ENCODE measurements at regions not wholly inside any gene's neighbourhood (a gene's known extent, or its start where the extent isn't known, plus 50 kb on each side); places are given as distances from the start of the nearest gene placed in this dataset.

DNA sequence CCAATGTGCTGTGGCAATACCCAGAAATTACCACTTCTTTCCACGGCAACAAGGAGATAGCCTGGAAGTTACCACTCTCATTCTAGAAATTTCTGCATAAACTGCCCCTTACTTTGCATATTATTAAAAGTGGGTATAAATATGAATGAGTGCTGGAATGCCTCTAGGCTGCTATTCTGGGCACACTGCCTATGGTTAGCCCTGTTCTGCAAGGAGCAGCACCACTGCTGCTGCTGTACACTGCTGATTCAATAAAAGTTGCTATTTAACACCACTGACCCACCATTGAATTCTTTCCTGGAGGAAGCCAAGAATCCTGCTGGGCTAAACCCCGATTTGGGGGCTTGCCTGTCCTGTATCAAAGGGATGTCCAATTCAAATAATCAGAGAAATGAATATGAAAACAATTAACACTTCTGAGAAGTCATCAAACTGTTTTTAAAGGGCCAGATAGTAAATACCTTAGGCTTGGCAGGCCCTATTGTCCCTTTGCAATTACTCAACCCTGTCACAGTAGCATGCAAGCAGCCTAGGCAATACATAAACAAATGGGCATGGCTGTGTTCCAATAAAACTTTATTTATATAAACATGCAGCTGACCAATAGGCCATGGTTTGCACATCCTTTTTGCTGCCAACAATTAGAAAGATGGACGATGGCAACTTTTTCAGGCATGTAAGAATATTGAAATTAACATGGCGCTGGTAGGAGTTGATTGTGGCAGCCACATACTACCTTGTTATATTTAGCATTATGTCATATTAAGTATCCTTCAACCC is 369.4 kb upstream of the B3GALT2 start:
- no peak for DNase-seq

DNA sequence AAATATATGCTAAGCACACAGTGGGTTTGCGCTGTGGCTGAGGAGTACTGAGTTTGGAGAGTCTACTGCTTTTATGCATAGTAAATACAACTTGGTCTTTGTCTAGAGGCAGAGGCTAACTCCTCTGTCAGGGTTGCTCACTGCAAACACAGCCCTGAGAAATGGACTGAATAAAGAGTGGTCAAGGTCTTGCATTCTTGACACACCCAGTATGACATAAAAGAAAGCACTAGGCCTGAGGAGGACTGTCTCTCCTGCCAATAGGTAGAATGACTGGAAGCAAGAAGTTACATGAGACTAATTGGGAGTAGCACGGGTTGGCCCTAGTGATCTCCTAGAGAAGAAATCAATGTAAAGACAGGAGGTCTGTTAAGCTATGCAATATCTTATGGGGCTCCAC is 367.2 kb upstream of the B3GALT2 start:
- no peak for DNase-seq

DNA sequence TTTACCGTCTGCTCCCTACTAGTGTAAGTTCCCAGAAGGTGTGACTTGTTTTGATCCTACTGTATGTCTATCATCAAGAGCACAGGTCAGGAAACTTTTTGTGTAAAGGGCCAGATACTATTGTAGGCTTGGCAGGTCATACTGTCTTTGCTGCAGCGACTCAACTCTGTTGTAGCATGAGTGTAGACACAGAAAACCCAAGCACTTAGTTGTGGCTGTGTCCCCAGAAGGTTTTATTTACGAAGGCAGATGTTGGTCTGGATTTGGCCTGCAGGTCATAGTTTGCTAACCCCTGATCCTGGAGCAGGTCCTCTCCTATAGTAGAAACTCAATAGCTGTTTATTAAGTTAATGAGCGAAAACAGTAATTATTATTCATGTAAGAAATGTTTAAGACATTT is 365.9 kb upstream of the B3GALT2 start:
- no peak for DNase-seq

DNA sequence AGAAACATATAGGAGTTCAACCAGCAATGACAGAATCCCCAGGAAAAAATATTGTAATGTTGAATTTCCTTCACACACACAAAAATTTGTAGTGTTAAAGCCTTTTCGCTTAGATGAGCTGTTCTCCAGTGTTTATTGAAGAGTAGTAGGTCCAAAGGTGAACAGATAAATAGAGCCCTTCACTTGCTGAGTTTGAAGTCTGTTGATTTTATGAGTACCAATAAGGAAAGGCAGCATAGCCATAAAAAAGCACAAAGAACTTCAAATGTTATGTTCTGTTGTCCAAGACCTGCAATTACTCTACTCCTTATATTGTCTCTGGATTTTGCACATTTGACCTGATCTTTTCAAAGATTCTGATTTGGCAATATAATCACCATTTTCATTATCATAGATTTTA is 362.7 kb upstream of the B3GALT2 start:
- no peak for DNase-seq

DNA sequence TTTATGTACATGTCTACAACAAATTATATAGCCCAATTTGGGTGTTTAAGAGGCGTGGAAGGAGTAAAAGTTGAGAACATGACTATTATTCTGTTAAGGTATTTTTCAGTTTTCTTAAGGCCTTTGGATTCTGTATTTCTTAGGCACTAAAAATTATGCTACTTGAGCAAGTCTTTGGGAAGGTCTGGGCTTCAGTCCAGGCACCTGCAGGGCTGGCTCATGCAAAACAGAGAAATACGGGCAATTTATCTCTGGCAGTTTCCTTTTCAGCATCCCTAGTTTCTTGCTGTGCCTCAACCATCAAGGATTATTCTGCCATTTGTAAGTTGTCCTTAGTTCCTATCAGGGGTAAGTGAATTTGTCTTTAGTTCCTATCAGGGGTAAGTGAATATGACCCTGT is 358.8 kb upstream of the B3GALT2 start:
- DNase-seq = no peak

DNA sequence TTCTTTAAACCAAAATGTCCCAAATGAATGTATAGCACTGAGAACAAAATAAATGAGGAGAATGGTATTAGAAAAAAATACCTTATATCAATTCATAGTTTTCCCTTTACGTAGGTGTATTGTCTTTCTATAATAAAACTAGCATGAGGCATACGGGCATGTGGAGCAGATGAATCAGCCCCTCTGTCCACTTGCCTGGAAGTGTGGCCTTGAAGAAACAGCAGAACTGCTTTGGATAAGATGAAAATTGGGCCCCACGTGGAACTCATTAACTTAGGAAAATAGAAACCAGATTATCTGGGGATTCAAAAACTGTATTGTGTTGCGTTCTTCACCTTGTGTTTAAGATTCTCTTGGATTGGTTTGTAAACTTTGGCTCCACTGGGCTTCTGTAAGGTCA is 356.8 kb upstream of the B3GALT2 start:
- no peak for DNase-seq

DNA sequence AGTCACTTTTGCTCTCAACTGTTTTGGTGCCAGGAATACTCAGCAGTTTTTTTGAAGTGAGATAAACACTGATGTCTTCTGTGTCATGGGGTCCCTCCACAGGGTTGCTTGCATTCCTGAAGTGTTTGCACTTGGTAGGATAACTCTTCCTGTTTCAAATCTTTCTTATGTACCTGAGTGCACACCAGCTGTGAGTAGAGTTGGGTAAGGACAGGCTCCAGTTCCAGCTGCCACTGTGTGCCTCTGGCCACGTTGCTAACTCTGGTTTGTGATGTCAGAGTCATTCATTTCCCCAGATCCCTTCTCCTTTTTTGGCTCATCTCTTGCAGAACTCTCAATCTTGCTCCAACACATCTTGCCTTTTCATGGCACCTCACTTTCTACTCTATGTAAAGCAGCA is 356.3 kb upstream of the B3GALT2 start:
- DNase-seq = no peak

DNA sequence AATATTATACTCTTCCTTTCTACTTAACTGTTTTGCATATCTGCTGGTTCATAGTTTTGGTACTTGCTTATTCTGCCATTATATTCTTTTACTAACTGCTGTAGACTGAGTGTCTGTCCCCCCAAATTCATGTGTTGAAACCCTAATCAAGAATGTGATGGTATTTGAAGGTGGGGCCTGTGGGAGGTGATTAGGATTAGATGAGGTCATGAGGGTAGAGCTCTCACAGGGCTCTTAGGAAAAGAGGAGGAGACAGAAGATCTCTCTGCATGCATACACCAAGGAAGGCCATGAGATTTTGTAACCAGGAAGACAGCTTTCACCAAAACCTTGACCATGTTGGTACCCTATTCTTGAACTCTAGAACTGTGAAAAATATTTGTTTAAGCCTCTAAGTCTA is 354.1 kb upstream of the B3GALT2 start:
- no peak for DNase-seq

DNA sequence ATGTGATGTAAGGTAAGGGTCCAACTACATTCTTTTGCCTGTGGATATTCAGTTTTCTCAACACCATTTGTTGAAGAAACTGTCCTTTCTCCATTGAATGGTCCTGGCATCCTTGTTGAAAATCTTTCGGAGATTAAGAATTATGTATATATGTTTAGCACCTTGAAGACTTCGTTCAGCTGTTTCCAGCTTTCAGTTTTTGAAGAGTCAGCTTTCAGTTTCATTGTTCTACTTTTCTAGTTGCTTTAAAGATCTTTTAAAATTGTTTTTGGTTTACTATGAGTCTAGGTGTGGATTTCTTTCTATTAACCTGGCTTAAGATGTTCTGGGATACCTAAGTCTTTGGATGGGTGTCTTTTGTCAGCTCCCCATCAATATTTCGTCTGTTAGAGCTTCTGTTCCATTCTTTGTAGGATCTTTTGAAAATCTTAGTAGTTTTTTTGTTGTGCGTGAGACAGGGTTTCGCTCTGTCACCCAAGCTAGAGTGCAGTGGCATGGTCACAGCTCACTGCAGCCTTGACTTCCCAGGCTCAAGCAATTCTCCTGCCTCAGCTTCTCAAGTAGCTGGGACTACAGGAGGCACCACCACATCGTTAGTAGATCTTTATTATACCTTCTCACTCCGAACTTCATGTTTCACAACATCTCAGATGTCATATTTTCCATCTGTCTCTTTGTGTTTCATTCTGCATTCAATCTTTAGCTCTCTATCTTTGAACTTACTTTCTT is 353.5 kb upstream of the B3GALT2 start:
- peak; percentile 17 for DNase-seq

DNA sequence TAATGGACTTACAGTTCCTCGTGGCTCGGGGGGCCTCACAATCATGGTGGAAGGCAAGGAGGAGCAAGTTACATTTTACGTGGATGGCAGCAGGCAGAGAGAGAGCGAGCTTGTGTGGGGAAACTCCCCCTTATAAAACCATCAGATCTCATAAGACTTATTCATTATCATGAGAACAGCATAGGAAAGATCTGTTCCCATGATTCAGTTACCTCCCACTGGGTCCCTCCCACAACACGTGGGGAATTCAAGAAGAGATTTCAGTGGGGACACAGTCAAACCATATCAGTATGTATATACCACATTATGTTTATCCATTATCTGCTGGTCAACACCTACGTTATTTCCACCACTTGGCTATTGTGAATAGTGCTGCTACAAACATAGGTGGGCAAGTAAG is 352.3 kb upstream of the B3GALT2 start:
- DNase-seq = peak; percentile 34

DNA sequence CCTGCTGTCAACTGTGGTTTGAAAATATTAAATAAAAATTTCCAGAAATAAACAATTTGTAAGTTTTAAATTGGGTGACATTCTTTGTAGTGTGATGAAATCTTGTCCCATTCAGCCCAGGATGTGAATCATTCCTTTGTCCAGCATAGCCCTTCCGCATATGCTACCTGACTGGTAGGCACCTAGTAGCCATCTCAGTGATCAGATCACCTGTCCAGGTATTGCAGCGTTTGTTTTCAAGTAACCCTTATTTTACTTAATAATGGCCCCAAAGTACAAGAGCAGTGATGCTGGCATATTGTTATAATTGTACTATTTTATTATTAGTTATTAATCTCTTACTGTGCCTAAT is 351.6 kb upstream of the B3GALT2 start:
- no peak for DNase-seq

DNA sequence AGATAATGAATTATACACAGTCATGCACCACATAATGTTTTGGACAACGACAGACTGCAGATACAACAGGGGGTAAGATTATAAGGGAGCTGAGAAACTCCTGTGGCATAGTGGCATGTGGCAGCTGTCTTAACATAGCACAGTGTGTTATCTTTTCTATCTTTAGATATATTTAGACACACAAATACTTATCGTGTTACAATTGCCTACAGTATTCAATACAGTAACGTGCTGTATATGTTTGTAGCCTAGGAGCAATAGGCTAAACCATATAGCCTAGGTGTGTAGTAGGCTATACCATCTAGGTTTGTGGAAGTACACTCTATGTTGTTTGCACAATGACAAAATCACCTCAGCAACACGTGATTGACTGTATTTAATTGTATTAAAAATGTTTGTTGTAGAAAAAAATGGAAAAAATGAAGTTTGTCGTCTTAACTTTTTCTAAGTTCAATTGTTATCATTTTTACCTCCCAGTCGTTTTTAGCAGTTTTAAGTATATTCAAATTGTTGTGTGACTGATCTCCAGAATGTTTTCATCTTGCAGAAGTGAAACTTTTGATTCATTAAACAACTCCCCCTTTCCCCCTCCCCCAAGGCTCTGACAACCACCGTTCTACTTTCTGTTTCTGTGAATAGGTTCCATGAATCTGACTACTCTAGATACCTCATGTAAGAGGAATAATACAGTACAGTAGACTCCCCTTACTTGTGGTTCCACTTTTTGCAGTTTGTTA is 351.0 kb upstream of the B3GALT2 start:
- peak; percentile 75 for DNase-seq

DNA sequence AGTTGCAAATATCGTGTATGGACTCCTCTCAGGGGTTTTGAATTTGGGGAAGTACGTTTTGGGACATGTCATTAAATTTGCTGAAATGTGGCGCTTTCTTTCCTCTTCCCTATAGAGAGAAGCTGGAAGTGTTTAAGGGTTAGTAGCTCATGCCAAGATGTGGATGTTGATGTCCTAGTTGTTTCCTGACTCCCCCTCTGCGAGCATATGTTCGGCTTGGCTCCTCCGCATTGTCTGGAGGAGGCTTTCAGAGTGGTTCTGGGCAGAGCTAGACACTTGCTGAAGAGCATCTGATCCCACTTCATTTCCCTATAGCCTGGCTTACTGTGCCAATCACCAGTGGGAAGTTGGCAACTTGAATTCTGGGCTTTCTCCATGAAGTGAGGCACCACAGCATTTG is 347.4 kb upstream of the B3GALT2 start:
- DNase-seq = no peak

DNA sequence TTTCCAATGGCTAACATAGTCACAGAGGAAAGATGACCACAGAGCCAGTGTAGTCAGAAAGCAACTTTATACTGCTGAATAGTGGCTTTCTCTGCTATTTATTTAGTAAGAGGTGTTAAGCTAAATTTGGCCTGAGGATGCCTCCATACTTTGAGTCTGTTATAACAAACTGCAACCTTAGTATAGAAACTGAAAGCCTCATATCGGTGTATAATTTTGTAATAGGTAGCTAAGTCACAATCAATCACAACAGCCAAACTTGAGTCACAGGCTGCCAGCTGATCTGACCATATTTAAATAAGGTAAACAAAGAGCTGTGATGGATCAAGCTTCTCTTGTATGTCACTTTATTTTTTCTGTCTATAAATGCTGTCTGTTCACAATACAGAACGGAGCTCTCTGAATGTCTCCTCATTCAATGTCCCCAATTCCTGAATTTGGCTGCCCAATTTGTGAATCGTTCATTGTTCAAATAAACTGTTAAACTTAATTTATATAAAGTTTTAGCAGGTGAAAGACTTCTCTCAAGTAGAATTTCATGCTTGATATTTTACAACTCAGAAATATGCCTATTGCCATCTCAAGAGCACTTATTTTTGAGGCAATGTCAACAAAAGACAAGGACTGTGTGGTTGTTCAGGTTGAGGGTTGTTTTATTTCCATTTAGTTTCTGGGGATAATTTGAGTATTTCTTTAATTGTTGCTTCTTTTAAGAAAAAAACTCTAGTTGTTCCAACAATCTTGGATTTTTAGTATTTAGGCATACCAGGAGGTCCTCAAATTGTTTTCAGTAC is 339.7 kb upstream of the B3GALT2 start:
- no peak for DNase-seq

DNA sequence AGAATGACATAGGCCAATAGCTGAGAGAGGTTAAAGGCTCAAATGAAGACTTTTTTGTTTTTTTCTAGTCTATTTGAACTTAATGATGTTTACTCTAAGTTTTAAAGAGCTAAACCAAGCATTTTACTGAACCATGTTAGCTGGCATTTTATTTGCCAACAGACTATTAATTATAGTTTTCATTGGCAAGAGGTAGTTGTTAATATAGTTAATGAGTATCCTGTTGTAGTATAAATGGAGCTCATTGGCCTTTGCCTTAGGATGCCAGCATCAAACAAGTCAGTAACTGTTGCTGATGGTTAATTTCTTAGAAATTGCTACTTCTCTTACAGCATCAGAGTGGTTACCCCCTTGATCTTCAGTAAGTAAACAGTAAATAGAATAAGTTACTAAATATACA is 339.0 kb upstream of the B3GALT2 start:
- no peak for DNase-seq

DNA sequence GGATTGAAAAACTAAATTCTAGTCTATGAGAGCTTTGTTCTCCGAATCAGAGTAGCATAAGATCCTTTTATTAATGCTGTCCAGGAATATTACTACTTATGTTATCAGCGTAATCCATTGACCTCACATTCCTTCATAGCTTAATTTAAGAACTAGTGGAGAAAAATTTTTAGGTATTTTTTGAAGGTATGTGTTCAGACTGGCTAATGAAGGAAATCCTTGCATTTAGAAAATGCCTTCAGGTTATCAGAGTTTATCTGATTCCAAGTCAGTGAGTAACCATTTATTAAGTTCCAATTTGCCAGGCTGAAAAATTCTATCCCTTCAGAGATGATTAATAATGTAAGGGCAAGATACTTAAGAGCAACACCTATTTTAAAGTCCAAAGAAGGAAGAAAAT is 338.2 kb upstream of the B3GALT2 start:
- no peak for DNase-seq

DNA sequence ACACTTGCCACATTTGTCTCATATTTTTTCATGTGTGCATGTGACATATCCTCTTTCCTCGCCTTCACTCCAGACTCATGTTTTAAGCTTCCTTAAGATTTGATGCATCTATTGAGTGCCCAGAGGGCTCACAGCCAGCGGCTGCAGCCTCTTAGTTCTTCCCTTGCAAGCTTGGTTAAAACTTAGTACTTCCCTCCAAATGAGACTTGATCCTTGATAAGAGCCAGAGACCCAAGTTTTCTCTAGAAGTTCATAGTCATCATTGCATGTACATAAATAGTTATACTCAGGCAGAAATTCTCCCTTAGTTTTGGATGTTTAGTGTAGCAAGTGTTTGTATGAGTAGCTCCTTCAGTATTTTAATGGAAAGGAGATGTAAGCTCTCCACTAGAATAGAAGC is 337.6 kb upstream of the B3GALT2 start:
- no peak for DNase-seq

DNA sequence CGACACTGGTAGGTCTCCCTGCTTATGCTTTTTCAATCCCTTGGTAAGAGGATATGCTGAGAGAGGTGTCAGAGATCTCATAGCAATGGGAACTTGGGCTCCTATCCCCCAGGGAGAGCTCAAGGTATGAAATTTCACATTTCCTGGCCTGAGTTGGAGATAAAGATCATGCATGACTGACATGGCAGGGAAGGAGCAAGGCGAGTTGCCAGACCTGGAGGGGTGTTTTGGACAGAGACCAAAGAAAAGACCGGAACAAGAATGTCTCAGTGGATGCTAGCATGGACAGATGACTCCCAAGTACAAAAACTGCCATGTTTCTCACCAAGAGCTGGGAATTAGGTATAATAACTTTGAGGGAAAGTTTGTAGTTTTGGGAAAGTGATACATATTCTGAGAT is 334.1 kb upstream of the B3GALT2 start:
- no peak for DNase-seq

DNA sequence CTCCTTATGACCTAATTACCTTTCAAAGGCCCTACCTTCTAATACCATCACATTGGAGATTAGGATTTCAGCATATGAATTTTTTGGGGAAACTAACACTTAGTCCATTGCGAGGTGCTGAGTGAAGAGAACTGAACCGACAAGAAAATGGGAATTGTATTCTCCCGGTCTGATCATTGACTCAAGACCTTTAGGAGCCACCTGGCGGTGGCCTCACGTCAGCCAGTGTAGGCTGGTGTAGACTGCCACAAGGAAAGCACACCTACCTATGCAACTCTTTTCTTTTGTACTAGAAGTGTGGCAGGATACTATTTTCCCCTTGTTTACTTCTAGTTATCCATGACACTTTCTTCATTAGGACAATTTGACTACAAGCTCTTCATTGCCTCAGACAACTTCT is 333.5 kb upstream of the B3GALT2 start:
- no peak for DNase-seq

DNA sequence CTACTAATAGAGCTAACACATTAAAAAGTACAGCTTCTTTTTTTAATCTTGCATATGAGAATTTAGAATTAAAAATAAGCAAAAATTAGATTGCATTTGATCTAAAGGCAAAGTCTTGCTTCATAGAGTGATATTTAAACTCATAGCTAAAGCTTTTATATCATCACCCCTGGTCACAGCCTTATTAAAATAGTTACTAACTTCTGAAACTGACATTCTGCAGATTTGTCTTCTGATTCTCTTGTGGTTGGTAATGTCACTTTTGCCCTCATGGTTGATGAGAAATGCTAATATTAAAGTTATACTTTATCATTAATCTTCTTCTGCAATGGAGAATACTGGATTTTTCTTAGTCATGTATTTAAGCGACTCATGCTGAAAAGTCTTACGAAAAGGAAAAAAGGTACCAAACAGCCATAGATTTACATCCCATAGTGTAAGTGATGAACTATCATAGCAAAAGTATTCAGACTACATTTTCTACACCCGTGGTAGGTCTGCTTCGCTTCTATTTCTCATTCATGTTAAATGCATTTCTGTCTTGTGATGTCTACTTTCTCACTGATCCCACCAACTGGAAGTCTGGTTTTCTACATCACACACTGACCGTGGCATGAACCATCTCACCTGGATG is 330.5 kb upstream of the B3GALT2 start:
- no peak for DNase-seq

DNA sequence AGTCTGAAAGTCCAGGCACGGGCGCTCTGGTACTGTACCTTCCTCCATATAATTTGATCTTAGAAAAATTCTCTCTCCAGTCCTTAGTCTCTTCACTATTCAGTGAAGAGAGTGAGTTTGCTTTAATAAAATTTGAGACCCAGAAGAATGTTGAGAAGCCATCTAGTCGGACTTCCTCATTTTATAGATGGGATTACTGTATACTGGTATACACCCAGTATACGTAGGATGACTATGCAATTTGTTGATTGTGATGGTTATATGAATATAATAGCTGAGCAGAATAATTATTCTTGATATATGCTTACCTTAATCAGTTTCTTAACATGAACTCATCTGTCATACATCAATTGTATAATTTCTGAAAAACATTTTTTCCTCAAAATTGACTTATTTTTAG is 328.0 kb upstream of the B3GALT2 start:
- DNase-seq = no peak

DNA sequence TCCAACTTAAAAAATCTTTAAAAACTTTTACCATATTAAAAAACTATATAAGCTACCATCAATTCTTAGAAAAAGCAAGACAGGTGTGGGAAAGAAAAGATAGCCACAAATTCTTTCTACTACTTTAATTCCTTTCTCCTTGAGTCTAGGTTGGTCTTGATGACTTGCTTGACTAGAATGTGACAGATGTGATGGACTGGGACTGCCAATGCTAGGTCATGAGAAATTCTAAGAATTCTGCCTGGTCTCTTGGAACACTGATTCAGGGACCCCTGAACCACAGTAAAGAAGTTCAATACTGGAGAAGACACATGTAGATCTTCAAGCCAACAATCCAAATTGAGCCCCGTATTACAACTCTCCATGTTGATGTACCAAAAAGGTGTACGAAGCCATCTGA is 326.6 kb upstream of the B3GALT2 start:
- no peak for DNase-seq

DNA sequence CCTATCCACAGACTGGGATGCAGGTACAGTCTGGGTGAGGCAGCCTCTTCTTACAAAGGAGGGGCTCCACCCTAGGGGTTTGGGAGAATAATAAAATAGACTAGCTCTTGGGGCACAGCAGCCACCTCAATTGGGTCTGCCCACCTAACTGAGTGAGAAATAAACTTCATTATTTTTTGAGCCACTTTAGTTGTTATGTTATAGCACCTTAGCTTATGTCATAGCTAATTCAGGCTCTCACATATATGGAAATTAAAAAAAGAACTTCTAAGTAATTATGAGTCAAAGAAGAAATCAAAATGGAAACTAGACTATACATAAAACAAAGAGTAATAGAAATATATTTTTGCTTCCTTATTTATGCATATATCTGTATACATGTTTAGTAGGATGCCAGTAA is 318.5 kb upstream of the B3GALT2 start:
- no peak for DNase-seq
